ENCODE measurements at regions not wholly inside any gene's neighbourhood (a gene's known extent, or its start where the extent isn't known, plus 50 kb on each side); places are given as distances from the start of the nearest gene placed in this dataset.

DNA sequence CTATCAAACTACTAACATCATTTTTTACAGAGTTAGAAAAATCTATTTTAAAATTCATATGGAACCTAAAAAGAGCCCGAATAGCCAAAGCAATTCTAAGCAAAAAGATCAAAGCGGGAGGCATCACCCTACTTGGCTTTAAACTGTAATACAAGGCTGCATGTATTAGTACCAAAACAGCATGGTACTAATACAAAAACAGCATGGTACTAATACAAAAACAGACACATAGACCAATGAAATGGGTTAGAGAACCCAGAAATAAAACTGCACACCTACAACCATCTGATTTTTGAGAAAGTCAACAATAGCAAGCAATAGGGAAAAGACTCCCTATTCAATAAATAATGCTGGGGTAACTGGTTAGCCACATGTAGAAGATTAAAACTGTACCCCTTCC is 640.7 kb downstream of the IRS1 start:
- TF ChIP-seq, protein P1, sequence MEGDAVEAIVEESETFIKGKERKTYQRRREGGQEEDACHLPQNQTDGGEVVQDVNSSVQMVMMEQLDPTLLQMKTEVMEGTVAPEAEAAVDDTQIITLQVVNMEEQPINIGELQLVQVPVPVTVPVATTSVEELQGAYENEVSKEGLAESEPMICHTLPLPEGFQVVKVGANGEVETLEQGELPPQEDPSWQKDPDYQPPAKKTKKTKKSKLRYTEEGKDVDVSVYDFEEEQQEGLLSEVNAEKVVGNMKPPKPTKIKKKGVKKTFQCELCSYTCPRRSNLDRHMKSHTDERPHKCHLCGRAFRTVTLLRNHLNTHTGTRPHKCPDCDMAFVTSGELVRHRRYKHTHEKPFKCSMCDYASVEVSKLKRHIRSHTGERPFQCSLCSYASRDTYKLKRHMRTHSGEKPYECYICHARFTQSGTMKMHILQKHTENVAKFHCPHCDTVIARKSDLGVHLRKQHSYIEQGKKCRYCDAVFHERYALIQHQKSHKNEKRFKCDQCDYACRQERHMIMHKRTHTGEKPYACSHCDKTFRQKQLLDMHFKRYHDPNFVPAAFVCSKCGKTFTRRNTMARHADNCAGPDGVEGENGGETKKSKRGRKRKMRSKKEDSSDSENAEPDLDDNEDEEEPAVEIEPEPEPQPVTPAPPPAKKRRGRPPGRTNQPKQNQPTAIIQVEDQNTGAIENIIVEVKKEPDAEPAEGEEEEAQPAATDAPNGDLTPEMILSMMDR (IDR thresholded peaks at IDR 0.05; ENCODE audit: insufficient read depth, low read depth, low read length, missing control alignments), result no peak
- no peak overlapping the region for H3K4me3 ChIP-seq (ENCODE audit: low read depth, low read length)
- no peak for DNase-seq (ENCODE audit: low read depth)

DNA sequence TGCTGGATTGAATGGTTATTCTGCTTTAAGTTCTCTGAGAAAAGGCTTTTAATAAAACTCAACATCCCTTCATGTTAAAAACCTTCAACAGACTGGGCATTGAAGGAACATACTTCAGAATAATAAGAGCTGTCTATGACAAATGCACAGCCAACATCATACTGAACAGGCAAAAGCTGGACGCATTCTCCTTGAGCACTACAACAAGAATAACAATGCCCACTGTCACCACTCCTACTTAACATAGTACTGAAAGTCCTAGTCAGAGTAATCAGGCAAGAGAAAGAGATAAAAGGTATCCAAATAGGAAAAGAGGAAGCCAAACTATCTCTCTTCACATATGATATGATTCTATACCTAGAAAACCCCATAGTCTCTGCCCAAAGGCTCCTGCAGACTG is 641.4 kb downstream of the IRS1 start:
- DNase-seq (ENCODE audit: low read depth), result no peak
- TF ChIP-seq, protein P1 (IDR thresholded peaks at IDR 0.05; ENCODE audit: insufficient read depth, low read depth, low read length, missing control alignments), result no peak
- H3K4me3 ChIP-seq (ENCODE audit: low read depth, low read length), result no peak overlapping the region

DNA sequence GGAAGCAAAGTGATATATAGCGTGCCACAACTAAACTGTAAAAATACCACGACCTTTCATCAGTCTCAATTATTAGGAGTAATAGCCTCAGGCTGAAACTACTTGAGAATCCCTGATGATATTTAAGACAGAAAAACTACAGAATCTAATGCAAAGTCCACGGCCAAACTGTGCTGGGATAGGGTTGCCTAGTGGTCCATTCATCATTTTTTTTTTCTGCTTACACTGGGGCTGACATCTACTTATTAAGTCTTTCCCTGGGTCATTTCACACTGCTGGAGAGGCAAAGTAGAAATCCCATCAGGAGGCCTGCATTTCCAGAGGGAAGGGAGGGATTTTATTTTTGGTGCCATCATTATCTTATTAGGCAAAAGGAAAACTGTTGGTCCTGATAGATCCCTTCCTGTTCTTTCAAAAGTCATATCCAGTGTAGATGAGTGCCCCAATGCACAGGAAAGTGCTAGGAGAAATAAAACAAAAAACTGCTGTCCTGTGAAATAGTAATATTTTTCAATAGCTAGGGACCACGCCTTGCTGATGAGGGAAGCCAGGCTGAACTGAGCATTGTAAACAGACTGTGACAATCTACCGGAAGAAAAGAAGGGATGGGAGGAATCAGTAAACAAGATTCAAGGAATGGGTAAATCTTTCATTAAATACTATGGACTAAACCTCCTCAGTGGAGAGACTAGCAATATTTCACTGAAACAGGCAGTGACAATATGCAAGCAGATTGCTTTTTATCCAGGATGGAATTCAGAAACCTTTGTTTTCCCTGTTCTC is 644.3 kb downstream of the IRS1 start:
- DNase-seq (ENCODE audit: low read depth), result no peak

DNA sequence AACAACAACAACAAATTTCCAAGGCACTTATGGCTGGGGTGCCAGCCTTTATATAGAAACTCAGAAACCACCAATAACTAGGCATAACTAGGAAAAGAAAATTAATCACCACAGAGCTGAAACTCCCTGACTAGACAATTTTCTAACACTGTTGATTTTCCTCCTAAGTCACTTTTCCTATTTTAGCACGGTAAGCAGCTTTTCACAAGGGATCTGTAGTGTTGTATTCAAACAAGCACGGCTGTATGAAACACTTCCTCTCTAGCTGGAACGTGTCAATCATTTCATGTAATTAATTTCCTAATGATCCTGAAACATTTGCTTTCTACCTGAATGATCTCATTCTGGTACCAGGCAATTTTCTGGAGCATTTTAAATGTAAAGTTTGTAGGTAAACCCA is 645.0 kb downstream of the IRS1 start:
- H3K4me3 ChIP-seq (ENCODE audit: low read depth, low read length), result no peak overlapping the region
- DNase-seq (ENCODE audit: low read depth), result no peak
- TF ChIP-seq, protein P1 (IDR thresholded peaks at IDR 0.05; ENCODE audit: insufficient read depth, low read depth, low read length, missing control alignments), result no peak

More for the DNA sequence above, 644.3 kb downstream of the IRS1 start:
- TF ChIP-seq, protein P1 (IDR thresholded peaks at IDR 0.05; ENCODE audit: insufficient read depth, low read depth, low read length, missing control alignments), result no peak
- no peak overlapping the region for H3K4me3 ChIP-seq (ENCODE audit: low read depth, low read length)

DNA sequence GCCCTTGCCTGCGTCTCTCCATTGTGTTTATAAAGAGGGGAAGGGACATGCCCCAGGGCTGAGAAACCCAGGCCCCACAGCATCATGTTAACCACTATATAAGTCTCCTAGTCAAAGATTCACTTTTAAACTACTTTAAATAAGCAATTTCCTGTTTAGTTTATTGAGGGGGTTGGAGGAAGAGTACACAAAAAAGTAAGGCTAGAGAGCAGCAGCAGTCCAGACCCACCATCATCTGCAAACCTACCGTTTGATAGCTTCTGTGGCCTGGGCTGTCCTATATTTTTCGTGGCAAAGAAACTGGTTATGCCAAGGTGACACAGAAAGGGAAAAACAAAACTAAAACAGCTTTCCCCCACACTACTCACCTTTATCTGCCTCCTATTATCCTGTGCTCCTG is 646.1 kb downstream of the IRS1 start:
- no peak for DNase-seq (ENCODE audit: low read depth)
- TF ChIP-seq, protein P1 (IDR thresholded peaks at IDR 0.05; ENCODE audit: insufficient read depth, low read depth, low read length, missing control alignments), result no peak
- H3K4me3 ChIP-seq (ENCODE audit: low read depth, low read length), result no peak overlapping the region

DNA sequence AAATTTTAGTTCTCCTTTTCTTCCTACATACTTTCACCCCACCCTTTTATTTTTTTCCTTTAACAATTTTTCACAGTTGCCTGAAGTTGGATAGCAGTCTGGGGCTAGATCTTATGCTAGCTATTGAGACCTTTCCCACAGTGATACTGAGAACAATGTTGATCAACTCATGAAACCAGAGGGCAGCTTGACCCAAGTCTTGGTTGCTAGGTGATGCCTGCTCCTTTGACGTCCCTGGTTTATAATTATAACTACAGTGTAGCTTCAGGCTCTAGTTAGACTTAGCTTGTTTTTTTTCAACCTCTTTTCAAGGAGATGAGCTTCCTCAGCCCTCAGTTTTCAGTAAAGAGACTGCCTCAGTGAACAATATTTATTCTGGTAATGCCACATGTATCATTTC is 648.5 kb downstream of the IRS1 start:
- H3K4me3 ChIP-seq (ENCODE audit: low read depth, low read length), result no peak overlapping the region
- no peak for DNase-seq (ENCODE audit: low read depth)
- TF ChIP-seq, protein P1 (IDR thresholded peaks at IDR 0.05; ENCODE audit: insufficient read depth, low read depth, low read length, missing control alignments), result no peak

DNA sequence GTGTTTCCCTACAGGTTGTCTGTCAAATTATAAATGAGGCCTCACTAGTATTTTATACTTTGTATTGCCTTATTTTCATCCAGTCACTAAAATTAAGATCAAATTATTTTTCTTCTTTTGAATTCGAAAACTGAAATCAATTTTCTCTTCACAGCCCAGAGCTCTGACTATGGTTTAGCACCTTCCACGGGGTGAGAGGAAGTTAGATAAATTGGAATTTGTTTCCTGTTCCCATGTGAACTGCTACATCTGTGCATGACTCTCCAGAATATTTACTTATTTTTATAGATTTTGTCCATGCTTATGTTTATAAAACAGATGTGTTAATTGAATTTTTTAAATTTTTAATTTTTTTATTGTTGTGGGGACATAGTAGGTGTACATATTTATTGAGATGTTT is 656.5 kb downstream of the IRS1 start:
- TF ChIP-seq, protein P1 (IDR thresholded peaks at IDR 0.05; ENCODE audit: insufficient read depth, low read depth, low read length, missing control alignments), result no peak
- H3K4me3 ChIP-seq (ENCODE audit: low read depth, low read length), result no peak overlapping the region
- no peak for DNase-seq (ENCODE audit: low read depth)
